ENCODE measurements at regions not wholly inside any gene's neighbourhood (a gene's known extent, or its start where the extent isn't known, plus 50 kb on each side); places are given as distances from the start of the nearest gene placed in this dataset.
A peak's percentile ranks its signal among the peaks of the same experiment; 100 is the strongest.

DNA sequence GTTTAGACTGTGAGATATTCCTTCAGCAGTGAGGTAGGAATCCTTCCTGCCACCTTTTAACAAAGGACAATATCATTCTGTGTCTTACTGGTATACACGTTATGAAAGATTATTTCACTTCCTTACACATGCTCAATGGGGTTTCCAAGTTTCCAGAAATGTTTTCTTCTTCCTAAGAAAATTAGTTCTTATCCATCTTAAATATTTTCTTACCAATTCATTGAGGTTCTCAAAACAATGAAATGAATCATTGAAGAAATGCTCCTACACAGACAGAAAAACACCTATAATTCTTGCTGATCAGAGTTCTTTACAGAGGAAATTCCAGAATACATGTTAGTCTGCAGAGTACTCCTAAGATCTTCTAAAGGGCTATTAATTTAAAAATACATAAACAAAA lies 51.4 kb upstream of the SEC61G start:
- no peak for DNase-seq

DNA sequence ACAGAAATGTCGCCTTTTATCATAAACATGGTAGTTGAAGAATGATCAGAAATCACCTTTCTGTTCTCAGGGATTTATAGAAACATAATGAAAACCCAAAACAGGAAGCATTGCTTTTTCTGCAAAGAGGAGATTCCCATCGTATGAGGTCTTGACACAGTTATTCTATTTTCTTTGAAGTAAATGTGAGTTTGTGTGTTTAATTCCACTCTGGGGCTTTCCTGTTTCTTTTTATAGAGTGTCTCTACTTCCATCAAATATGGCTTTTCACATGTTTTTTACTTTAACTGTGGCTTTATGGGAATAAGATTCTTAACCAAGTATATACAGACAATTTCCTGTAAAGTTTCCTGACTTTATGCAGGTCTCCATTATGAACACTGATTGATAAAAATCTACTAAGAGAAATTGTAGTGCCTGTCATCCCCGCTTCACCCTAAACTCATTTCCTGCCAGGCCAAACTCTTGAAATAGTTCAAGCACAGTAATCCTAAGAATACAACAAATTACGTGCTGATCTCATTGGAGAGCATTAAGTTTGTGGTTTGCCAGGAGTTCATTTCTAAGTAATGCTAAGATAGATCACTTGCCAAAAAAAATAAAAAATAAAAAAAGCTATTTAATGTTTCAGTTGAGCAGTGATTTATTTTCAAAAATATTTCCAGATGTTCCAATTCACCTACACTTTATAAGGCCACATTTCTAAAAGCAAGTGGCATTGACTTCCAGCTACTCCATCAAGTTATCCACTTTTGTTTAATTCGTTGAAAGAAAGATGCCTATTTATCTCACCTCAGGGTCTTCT lies 52.2 kb upstream of the SEC61G start:
- no peak for DNase-seq

DNA sequence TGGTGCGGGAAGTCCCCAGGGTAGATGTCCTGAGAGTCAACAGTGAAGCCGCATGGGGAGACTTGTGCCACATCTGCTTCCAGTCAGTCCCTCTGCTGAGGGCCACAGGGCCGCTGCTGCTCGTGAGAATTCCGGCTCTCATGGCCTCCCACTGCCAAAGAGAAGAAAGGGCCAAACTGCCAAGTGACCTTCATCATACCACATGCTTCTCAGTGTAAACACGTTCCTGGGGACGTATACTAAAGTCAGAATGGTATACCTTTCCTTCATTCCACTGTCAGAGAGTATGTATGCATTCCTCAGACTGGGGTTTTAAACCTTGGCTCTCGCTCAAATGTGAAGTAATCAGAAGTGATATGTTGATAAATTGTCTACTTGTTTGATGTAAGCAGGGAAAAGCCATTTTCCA lies 52.8 kb upstream of the SEC61G start:
- no peak for DNase-seq

DNA sequence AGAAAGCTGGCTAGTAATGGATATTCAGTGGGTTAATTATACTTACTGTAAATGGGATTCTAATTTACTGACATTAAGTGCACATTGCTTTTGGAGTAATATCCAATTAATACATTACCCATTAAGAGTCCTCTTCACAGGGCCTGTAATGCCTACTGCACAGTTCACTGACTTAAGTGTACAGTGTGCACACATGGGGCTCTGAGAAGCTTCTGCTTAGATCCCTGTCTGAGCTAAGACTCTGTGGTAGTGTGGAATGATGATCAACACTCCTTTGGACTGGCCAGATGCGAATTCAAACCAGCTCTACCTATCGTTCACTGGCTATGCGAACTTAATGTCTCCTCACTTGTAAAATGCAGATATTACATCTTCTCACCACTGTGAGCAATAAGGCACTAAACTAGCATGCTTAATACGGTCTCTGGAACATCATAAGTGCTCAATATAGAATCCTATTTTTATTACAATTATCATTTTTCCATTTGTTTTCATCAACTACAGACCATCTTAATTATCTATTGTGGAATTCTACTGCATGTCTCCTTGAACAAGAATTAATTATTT lies 53.8 kb upstream of the SEC61G start:
- DNase-seq, result no peak

DNA sequence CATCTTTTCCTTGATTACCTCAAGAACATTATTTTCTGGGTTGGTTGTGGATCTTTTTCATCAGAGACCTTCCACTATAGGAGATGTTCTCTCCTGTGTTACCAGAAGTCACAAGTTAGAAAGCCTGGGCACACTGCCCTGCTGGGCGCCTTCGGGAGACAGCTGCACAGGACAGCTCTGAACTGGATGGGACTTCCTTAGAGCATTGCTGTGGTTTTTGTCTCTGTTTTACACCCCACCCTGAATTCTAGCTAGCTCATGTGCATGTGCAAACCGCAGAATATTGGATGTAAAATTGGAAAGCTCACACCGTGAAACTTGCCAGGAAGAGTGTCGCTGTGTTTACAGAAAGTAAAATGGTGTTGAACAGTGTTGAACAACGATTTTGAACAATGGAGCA lies 54.4 kb upstream of the SEC61G start:
- peak; percentile 9 for DNase-seq

DNA sequence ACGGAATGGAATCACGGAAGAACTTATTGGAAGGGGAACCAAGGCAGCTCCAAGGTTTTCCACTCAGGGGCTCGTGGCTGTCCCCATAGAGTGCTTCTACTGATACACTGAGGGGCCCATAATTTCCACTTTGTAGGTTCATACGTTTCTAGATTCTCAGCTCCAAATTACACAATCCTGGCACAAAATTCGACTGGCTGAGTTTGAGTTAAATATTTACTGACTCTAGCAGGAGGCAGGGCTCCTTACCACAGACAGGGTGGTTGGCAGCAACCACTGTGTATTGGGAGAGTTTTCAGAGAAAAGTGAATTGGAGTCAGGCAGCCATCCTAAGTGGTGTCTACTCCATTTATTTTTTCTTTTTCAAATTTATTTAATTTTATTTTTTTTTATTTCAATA lies 55.4 kb upstream of the SEC61G start:
- DNase-seq, result no peak

DNA sequence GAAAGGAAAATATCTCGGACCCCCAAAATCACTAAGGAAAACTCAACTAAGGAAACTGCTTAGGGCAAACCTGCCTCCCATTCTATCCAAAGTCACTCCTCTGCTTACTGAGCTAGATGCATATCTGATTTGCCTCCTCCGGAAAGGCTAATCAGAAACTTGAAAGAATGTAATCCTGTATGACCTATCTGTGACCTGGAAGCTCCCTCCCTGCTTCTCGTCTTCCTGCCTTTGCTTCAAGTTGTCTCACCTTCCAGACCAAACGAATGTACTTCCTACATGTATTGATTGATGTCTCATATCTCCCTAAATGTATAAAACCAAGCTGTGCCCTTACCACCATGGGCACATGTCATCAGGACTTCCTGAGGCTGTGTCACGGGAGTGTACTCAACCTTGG lies 58.1 kb upstream of the SEC61G start:
- no peak for DNase-seq

DNA sequence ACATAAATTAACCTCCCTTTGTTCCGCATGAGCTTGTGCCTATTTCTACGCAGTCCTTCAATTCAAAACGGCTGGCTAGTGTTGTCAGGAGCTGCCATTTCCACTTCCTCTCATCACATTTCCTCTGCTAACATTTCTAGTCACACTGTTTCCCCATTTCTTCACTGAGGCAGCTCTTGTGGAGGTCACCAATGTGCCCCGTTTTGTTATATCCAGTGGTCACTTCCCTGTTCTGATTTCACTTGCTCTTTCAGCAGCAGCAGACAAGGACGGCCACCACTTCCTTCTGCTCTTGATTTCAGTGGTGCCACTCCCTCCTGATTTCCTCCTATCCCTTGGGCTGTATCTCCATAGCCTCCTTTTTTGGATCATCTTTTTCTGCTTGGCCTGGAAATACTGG lies 64.8 kb upstream of the SEC61G start:
- no peak for DNase-seq

DNA sequence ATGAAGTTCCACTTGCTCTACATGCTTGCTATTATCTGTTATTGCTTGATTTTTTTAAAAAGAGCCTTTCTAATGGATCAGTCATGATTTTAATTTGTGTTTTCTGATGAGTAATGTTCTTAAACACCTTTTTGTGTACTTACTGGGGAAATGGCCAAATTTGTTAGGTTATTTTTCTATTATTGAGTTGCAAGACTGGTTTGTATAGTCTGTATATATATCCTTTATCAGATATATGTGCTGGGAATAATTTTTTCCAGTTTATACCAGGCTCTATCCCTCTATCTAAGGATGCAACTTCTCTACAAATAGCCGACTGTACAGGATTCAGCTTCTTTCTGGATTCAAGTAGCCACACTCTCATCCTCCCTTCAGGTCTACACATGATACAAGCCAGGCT lies 65.6 kb upstream of the SEC61G start:
- no peak for DNase-seq

DNA sequence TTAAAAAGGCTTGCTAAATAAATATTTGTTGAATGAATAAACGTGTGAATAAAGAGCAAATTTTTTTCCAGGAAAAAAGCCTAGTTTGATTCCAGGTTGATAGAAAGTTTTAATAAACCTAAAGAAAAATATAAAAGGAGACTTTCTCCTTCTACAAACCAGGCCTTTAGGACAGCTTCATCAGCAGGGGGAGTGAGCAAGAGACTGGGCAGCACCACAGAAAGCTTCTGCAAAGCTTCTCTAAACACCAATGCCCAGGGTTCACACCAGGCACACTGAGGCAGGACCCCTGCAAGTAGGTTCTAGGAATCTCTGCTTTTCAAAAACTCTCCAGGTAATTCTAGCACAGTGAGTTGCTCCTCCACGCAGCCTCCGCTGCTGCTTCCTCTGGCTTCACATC lies 66.4 kb upstream of the SEC61G start:
- DNase-seq, result no peak

DNA sequence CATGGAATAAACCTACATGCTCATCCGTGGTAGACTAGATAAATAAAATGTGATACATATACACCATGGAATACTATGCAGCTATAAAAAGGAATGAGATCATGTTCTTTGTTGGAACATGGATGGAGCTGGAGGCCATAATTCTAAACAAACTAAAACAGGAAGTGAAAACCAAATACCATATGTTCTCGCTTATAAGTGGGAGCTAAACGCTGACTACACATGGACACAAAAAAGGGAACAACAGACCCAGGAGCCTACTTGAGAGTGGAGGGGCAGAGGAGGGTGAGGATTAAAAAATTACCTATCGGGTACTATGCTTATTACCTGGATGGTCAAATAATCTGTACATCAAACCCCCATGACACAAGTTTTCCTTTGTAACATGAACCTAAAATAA lies 68.7 kb upstream of the SEC61G start:
- DNase-seq, result no peak

DNA sequence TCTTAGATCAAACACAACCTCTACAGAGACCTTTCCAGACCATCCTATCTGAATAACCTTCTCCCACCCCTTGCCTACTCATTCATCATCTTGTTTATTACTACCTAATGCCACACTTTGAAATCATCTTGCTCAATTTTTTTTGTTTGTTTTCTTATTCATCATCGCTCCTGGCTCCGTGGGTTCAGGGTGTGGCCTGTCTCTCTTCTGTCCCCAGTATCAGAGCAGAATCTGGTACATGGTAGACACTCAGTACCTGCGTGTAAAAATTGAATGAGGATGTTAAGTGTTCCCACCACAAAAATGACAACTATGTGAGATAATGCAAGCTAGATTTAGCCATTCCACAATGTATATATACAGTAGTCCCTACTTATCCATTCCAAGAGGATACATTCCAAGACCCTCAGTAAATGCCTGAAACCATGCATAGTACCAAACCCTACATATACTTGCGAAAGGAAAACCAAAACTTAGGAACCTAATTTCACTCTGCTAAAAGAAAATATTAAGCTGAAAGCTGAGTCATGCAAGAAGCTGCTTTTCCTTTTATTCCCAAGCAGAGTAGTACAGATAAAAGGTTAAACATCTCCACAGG lies 72.1 kb upstream of the SEC61G start:
- DNase-seq, result no peak

DNA sequence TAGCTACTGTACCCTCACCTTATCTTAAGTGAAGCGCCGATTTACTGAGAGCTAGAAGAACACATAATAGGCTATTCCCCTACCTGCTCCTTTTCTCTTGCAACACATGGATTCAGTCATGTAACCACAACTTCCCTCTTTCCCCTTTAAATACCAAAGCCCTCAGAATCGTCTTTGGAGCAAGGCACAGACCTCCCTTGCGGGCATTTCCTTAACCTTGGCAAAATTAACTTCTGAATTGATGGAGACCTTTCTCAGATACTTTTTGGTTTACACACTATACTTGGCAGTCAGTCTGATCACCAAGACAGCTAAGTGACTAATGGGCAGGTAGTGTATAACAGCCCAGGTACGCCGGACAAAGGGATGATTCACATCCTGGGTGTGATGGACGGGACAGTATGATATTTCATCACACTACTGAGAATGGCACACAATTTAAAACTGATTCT lies 72.7 kb upstream of the SEC61G start:
- DNase-seq, result no peak

DNA sequence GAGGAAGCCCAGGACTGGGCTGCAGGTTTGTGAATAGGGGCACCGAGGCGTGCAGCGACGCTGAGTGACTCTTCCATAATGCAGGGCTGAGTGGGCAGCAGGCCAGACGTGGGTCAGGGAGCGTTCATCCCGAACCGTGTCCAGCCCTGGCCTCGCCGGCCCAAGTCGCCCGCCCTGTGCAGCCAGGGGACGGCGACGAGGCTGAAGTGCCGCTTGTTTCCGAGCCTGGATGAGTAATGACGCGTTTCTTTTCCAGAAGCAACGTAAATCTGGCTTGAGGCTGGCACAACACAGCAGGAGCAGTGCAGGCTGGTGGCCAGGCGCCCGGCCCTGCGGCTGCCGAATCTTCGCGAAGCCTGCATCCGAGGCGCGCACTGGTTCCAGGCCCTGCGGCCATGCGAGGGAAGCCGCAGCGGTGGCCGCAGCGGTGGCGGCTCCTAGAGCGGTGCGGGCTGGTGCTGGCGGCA lies 74.0 kb upstream of the SEC61G start:
- no peak for DNase-seq

DNA sequence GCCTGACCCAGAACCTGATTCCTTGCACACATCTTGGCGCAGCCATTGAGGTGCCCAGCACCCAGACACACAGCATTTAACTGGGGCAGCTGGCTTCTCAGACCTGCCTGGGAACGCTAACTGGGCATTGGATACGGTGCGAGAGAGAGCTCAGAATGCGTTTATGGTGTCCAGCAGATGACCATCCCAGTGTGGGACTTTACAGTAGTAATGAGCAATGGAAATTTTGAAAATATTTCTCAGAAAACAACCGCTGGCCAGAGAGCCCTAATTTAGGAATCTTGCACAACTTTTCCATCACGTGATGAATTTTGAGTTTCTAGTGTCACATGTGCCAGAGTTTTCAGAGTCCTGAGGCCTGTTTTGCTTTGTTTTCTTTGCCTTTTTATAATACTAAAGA lies 78.2 kb upstream of the SEC61G start:
- DNase-seq, result no peak

DNA sequence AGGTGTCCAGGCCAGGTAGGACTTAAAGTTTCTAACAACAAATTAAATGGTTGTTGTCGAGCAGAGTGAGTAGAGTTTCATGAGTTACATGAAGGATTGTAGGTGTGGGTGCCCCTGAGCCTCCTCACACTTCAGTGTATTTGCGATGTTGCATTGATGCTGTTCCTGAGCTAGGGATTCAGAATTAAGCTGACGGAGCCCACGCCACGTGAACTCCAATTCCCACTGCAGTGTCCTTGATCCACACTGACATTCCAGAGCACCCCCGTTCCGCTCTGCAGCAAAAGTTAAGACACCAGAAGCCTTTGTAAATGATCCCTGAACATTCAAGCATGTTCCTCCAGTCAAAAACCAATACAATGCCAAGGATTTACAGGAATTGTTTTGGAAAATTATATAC lies 78.8 kb upstream of the SEC61G start:
- DNase-seq, result no peak

DNA sequence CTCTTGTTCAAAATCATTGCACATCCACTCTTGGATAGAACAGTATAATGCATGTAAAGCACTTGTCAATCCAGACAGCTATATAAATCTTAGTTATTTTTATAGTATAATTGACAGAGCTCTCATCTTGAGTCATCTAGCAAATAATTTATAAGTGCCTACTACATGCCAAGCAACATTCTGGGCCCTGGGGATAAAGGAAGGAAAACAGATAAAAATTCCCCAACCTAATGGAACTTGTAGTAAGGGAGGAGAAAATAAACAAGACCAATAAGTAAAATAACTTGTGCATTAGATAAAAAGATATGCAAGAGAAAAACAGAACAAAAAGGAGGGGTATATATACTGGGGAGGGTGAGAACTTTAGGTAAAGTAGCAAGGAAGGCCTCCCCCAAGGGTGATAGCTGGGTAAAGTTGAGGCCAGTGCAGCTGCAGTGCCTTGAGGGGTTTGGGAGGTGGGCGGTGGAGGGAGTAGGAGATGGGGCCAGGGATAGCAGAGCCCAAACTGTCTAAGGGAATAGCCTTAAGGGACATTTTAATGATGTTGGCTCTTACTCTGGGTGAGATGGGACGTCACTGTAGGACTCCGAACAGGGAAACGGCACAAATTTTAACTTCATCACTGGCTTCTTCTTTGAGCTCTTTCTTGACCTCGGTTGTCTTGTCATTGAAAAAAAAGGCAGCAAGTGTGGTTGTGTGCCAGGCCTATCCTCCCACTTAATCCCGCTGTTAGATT lies 79.3 kb upstream of the SEC61G start:
- no peak for DNase-seq

DNA sequence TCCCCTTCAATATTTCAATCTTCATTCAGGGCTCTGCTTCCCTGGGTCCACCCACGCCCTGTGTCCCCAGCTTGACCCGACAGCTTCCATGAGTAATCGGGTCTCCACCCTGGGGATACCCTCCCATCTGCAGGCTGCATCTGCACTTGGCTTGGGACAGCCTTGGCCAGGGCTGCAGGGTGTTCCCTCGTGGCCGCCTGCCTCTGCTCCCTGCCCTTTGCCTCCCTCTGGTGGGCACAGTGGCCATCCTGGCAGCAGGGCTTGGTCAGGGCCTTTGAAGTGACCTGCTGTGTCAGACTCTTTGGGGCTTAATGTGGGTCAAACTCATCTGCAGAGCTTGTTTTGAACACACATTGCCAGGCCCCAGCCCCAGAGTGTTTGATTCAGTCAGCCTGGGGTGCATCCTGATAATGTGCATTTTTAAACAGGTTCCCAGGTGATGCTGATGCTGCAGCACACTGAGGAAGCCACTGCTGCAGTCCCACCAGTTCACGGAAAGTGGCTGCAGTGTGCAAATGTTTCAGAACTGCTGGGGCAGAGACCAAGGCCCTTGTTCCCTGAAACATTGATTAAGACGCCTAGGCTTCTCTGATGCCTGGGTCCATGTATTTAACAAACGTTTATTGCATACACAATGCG lies 80.7 kb upstream of the SEC61G start:
- no peak for DNase-seq

DNA sequence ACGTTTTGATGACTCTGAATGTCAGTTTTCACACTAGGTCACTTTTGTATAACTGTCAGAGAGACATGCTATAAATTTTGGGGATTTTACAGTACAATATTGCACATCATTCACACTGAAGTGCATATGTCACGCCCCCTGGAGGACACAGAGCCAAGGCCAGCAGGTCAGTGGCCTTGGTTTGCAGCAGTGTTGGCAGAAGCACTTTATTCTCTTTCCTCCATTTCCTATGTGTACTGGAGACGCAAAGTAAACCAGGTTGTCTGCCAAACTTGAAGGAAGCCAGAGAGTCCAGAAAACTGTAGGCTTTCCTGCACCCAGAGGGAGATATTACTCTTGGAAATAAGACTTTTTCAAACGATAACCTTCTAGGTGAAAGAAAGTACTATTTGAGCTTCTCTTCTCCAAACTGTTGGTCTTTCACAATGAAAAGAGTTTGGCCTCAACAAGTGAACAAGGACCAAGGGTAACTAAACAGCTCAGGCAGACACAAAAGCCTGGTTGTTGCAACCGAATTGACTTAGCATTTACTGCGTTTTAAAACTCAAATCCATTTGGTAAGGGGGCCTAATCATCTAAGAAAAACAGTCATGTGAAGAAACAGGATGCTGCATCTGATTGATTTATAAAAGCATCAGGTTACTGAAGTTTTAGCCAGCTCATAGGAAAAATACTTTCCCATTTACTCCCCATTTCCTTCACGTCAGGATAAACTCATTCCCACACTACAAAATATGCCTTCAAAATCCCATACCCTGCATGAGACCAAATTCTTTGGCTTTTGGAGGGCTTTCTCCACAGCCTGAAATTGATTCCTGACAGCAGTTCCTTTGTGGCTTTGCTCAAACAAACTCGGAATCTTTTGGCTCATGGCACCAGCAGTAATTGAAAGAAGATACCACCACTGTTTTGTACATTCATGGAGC lies 83.0 kb upstream of the SEC61G start:
- DNase-seq, result no peak

DNA sequence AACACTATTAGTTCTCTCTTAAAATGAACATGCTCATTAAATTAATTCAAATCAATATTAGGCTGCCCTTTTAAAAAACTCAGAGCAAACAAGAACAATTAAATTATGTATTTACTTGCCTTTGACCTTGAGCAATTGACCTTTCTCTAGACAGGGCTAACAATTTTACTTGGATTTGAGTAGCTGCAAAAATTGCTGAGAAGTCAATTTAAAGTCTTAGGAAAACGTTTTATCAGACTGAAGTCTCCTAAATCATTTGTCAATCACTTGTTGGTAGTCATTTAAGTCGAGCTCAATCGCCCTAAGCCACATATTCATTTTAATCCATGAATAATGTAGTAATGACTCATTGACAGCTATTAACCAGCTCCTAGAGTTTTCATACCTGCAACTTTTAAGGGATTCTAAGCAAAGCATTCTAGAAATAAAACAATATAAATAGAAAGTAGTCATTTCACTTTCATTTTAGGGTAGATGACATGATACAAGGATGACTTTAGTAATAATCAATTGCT lies 84.9 kb upstream of the SEC61G start:
- no peak for DNase-seq

DNA sequence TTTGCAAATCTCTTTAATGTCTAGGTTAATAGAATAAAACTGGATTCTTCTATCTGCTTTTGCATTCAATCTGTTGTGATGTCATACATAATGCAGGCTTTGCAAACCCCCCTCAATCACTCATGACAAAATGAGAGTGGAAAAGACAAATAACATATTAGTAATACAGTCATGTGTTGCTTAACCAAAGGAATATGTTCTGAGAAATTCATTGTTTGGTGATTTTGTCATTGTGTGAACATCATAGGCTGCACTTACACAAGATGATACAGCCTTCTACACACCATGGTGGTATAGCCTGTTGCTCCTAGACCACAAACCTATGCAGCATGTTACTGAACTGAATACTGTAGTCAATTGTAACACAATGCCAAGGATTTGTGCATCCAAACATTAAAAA lies 87.3 kb upstream of the SEC61G start:
- DNase-seq, result no peak

Measured in occipital lobe (tissue), 1 donor.